Endodermal cell (in vitro differentiated cells): ENCODE measurements at regions not wholly inside any gene's neighbourhood (a gene's known extent, or its start where the extent isn't known, plus 50 kb on each side); places are given as distances from the start of the nearest gene placed in this dataset.

Source experiments
- DNase-seq: peaks from one replicate; pipeline ENCODE4 v3.0.0-alpha.2; 2017
- H3K27ac ChIP-seq: 2 replicates; pipeline ENCODE4 v1.5.1; 2013; ENCODE audit warnings: mild to moderate bottlenecking, low read depth, low read length, moderate library complexity
- H3K27me3 ChIP-seq: 2 replicates; pipeline ENCODE4 v1.6.1; 2013; ENCODE audit warnings: mild to moderate bottlenecking, low read length, moderate library complexity; ENCODE audit not compliant: insufficient read depth, control insufficient read depth, poor library complexity, severe bottlenecking
- H3K36me3 ChIP-seq: 2 replicates; pipeline ENCODE4 v1.7.0; 2013; ENCODE audit warnings: mild to moderate bottlenecking, low read length, moderate library complexity; ENCODE audit not compliant: control insufficient read depth, insufficient read depth
- H3K4me1 ChIP-seq: one replicate; pipeline ENCODE4 v1.7.0; 2013; ENCODE audit warnings: low read length; ENCODE audit not compliant: control insufficient read depth, insufficient read depth
- H3K4me3 ChIP-seq: 2 replicates; pipeline ENCODE4 v1.5.1; 2013; ENCODE audit warnings: mild to moderate bottlenecking, low read length, moderate library complexity
- H3K9ac ChIP-seq: 2 replicates; pipeline ENCODE4 v1.6.1; 2013; ENCODE audit warnings: mild to moderate bottlenecking, low read length, moderate library complexity; ENCODE audit not compliant: poor library complexity, severe bottlenecking; ENCODE audit errors: extremely low read depth
- H3K9me3 ChIP-seq: 2 replicates; pipeline ENCODE4 v1.6.1; 2013; ENCODE audit warnings: mild to moderate bottlenecking, low read length, moderate library complexity; ENCODE audit not compliant: control insufficient read depth
- H3K27ac Mint-ChIP-seq: 2 replicates; pipeline ENCODE4 v1.8.0; 2020; ENCODE audit warnings: mixed read lengths
- H3K27me3 Mint-ChIP-seq: 2 replicates; pipeline ENCODE4 v1.8.0; 2021; ENCODE audit warnings: mild to moderate bottlenecking, mixed read lengths; ENCODE audit not compliant: insufficient read depth
- H3K36me3 Mint-ChIP-seq: 2 replicates; pipeline ENCODE4 v1.8.0; 2020; ENCODE audit warnings: low read depth, mixed read lengths
- H3K4me1 Mint-ChIP-seq: 2 replicates; pipeline ENCODE4 v1.8.0; 2020; ENCODE audit warnings: mixed read lengths
- H3K4me3 Mint-ChIP-seq: 2 replicates; pipeline ENCODE4 v1.8.0; 2020; ENCODE audit warnings: mild to moderate bottlenecking, moderate library complexity, mixed read lengths
- H3K9me3 Mint-ChIP-seq: 2 replicates; pipeline ENCODE4 v1.8.0; 2020; ENCODE audit warnings: mild to moderate bottlenecking, mixed read lengths
- CTCF ChIP-seq: fragments of 200-600 bp; sonication (generic); conservative IDR thresholded peaks from 2 replicates; pipeline ENCODE4 v1.5.0; 2021; ENCODE audit warnings: antibody characterized with exemption, mild to moderate bottlenecking
- WGBS, 2 experiments: methylation state at CpG; one replicate each; pipeline versions ENCODE4 v1.1.5 to v1.1.7; 2013; ENCODE audit warnings: missing lambda C conversion rate in 2 of 2, mixed read lengths in 1 of 2; ENCODE audit not compliant: insufficient coverage in 1 of 2, insufficient read length in 1 of 2; 5-methylcytosine and 5-hydroxymethylcytosine counted together

GRCh38 chr1:869499-870244 lies 54.1 kb upstream of the SAMD11 start:
- Mint-ChIP-seq H3K9me3 (no peaks in the 10 kb centered on the region), H3K27me3 (peaks cover 78% of the 10 kb centered on the region), H3K4me1 (peaks cover 4% of the 10 kb centered on the region), H3K36me3 (no peaks in the 10 kb centered on the region), H3K4me3 (no peak overlapping the region), H3K27ac (no peak overlapping the region)
- 15 to 19% methylated on average over 11 to 55 of the region's 55 CpGs for WGBS, 2 experiments
- Histone ChIP-seq H3K9me3 (no peaks in the 10 kb centered on the region), H3K9ac (no peak overlapping the region), H3K27ac (no peak overlapping the region), H3K4me3 (no peak overlapping the region), H3K36me3 (no peaks in the 10 kb centered on the region), H3K27me3 (peaks cover 66% of the 10 kb centered on the region), H3K4me1 (no peaks in the 10 kb centered on the region)
- TF ChIP-seq CTCF, result peak; percentile 94
- DNase-seq, result peak; percentile 89
